GM23338 (cell line): ENCODE measurements at regions not wholly inside any gene's neighbourhood (a gene's known extent, or its start where the extent isn't known, plus 50 kb on each side); places are given as distances from the start of the nearest gene placed in this dataset.

Experiments
- ATAC-seq: fragments of 200-7000 bp; cut with Tn5 transposase; 3 replicates; pipeline ENCODE4 v1.9.1; 2020
- DNase-seq: peaks from one replicate; pipeline ENCODE4 v3.0.0-alpha.2; 2015; ENCODE audit warnings: low spot score
- H2AFZ ChIP-seq: fragments of 200-600 bp; sonication (generic); 2 replicates; pipeline ENCODE4 v1.8.0; 2016; ENCODE audit warnings: antibody characterized with exemption, mild to moderate bottlenecking, moderate library complexity
- H3F3A ChIP-seq: fragments of 200-600 bp; sonication (generic); replicated peaks from 2 replicates; pipeline ENCODE4 v1.8.0; 2017; ENCODE audit warnings: antibody characterized with exemption, mixed run types, low read depth
- H3K27ac ChIP-seq: fragments of 200-600 bp; sonication (generic); 2 replicates; pipeline ENCODE4 v1.6.1; 2016; ENCODE audit warnings: low read depth
- H3K27me3 ChIP-seq: fragments of 200-600 bp; sonication (generic); 2 replicates; pipeline ENCODE4 v1.8.0; 2016; ENCODE audit warnings: mild to moderate bottlenecking, mixed run types, moderate library complexity; ENCODE audit not compliant: insufficient read depth
- H3K36me3 ChIP-seq: fragments of 200-600 bp; sonication (generic); 2 replicates; pipeline ENCODE4 v1.8.0; 2016; ENCODE audit warnings: mild to moderate bottlenecking; ENCODE audit not compliant: insufficient read depth
- H3K4me1 ChIP-seq: fragments of 200-600 bp; sonication (generic); 2 replicates; pipeline ENCODE4 v1.8.0; 2016; ENCODE audit warnings: mild to moderate bottlenecking, moderate library complexity; ENCODE audit not compliant: insufficient read depth
- H3K4me2 ChIP-seq: fragments of 200-600 bp; sonication (generic); 2 replicates; pipeline ENCODE4 v1.7.1; 2017; ENCODE audit warnings: mixed run types
- H3K4me3 ChIP-seq: fragments of 200-600 bp; sonication (generic); 2 replicates; pipeline ENCODE4 v1.6.1; 2016; ENCODE audit warnings: mixed run types
- H3K79me2 ChIP-seq: fragments of 200-600 bp; sonication (generic); replicated peaks from 2 replicates; pipeline ENCODE4 v1.8.0; 2017; ENCODE audit warnings: mild to moderate bottlenecking; ENCODE audit not compliant: insufficient read depth
- H3K9me2 ChIP-seq: fragments of 200-600 bp; sonication (generic); 2 replicates; pipeline ENCODE4 v1.8.0; 2017; ENCODE audit not compliant: insufficient read depth
- H4K20me1 ChIP-seq: fragments of 200-600 bp; sonication (generic); replicated peaks from 2 replicates; pipeline ENCODE4 v1.8.0; 2017; ENCODE audit warnings: mild to moderate bottlenecking; ENCODE audit not compliant: insufficient read depth
- H3K27ac Mint-ChIP-seq: 2 replicates; pipeline ENCODE4 v1.8.0; 2020; ENCODE audit warnings: inconsistent platforms, mild to moderate bottlenecking, moderate library complexity, mixed read lengths
- H3K27me3 Mint-ChIP-seq: 3 replicates; pipeline ENCODE4 v1.8.0; 2022; ENCODE audit warnings: low read depth, mild to moderate bottlenecking, moderate library complexity, mixed read lengths, inconsistent platforms; ENCODE audit not compliant: insufficient read depth, poor library complexity
- H3K36me3 Mint-ChIP-seq: 3 replicates; pipeline ENCODE4 v1.8.0; 2021; ENCODE audit warnings: low read depth, mild to moderate bottlenecking, inconsistent platforms, moderate library complexity, mixed read lengths
- H3K4me1 Mint-ChIP-seq: 3 replicates; pipeline ENCODE4 v1.8.0; 2020; ENCODE audit warnings: mild to moderate bottlenecking, inconsistent platforms, mixed read lengths
- H3K4me3 Mint-ChIP-seq: 3 replicates; pipeline ENCODE4 v1.8.0; 2021; ENCODE audit warnings: moderate library complexity, mild to moderate bottlenecking, inconsistent platforms, mixed read lengths
- H3K9me3 Mint-ChIP-seq: 3 replicates; pipeline ENCODE4 v1.8.0; 2020; ENCODE audit warnings: moderate library complexity, mild to moderate bottlenecking, inconsistent platforms, mixed read lengths
- CREB1 ChIP-seq: fragments of 250-450 bp; sonication (Bioruptor Pico); IDR thresholded peaks from 2 replicates; pipeline ENCODE4 v1.5.0; 2020; ENCODE audit warnings: low read depth, mild to moderate bottlenecking, moderate library complexity
- EZH2 ChIP-seq: fragments of 200-600 bp; sonication (generic); IDR thresholded peaks from one replicate; pipeline ENCODE4 v1.8.0; 2017; ENCODE audit warnings: antibody characterized with exemption, mild to moderate bottlenecking, low read depth; ENCODE audit not compliant: unreplicated experiment
- EZH2phosphoT487 ChIP-seq: fragments of 200-600 bp; sonication (generic); IDR thresholded peaks from one replicate; pipeline ENCODE4 v1.8.1; 2018; ENCODE audit warnings: antibody characterized with exemption; ENCODE audit not compliant: unreplicated experiment
- STAT1 ChIP-seq: IDR thresholded peaks from one replicate; pipeline ENCODE4 v1.6.1; 2016; ENCODE audit warnings: antibody characterized with exemption; ENCODE audit not compliant: unreplicated experiment
- ZNF331 ChIP-seq: fragments of 250-450 bp; sonication (Bioruptor Pico); IDR thresholded peaks from 2 replicates; pipeline ENCODE4 v1.5.0; 2020; ENCODE audit warnings: low read depth, mild to moderate bottlenecking, moderate library complexity
- TF ChIP-seq, protein P1 (sequence below): IDR thresholded peaks from 2 replicates; pipeline ENCODE4 v1.6.1; 2016; ENCODE audit warnings: antibody characterized with exemption

DNA sequence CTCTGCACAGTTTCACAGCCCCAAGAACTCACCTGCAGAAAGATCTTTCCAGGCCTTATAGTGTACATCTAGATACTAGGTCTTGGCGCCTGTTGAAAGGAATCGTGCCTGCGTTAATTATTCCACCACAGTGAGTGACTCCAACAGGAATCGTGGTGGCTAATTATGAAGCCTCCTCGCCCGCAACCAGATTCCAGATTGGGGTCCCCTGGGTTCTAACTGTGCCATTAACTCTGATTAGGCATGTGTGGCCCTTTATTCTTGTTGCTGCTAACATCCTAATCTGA, 295.3 kb upstream of the MAF start (continued):
- TF ChIP-seq, protein P1, sequence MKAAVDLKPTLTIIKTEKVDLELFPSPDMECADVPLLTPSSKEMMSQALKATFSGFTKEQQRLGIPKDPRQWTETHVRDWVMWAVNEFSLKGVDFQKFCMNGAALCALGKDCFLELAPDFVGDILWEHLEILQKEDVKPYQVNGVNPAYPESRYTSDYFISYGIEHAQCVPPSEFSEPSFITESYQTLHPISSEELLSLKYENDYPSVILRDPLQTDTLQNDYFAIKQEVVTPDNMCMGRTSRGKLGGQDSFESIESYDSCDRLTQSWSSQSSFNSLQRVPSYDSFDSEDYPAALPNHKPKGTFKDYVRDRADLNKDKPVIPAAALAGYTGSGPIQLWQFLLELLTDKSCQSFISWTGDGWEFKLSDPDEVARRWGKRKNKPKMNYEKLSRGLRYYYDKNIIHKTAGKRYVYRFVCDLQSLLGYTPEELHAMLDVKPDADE = no peak
- no peak for TF ChIP-seq STAT1

DNA sequence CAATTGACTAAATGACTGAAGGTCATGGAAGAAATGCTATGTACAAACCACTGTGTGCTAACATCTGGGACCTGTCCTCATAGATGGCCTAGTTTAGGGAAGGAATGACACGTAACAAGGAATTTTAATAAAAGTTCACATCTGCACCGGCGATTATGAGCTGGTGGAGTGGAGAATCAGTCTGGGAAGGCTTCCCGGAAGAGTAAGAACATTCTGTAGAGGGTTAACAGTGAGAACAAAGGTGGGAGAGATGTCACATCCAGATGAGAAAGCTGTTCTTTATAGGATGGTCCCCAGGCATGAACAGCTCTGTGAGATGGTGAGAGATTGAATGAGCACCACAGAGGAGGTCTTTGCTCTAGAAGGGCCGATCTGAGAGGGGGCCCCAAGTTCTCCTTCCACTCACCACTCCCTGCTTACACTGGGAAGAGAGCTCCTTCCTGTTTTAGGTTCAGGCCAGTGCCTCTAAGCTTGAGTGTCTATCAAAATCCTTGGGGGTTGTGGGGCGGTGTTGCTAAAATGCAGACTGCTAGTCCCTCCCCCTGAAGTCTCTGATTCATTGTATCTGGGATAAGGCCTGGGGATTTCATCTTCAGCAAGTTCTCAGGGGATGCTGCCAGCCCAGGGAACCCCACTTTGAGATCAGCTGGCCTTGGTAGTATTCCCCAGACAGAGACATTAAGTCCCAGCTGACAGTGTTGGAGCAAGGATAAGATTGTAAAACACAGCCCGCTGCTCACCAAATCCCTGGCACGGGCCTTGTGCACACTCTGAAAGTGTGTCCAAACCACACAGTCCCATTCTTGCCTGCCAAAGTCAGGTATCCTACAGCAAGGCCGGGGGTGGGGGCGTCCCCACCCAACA, 294.7 kb upstream of the MAF start:
- Histone ChIP-seq H4K20me1 (no peaks in the 10 kb centered on the region), H3K36me3 (no peaks in the 10 kb centered on the region), H3F3A (no peaks in the 10 kb centered on the region), H3K9me2 (no peaks in the 10 kb centered on the region; the same call in 1 of the 2 replicates), H2AFZ (no peak overlapping the region), H3K27ac (no peak overlapping the region), H3K4me3 (no peak overlapping the region), H3K4me1 (no peaks in the 10 kb centered on the region), H3K4me2 (no peak overlapping the region), H3K79me2 (no peaks in the 10 kb centered on the region), H3K27me3 (no peaks in the 10 kb centered on the region)
- no peaks in the 10 kb centered on the region for H3K9me3 Mint-ChIP-seq
- peaks cover 3% of the 10 kb centered on the region; the same call in 2 of the 3 replicates for H3K4me1 Mint-ChIP-seq
- no peaks in the 10 kb centered on the region for H3K27me3 Mint-ChIP-seq
- no peaks in the 10 kb centered on the region for H3K36me3 Mint-ChIP-seq
- H3K4me3 Mint-ChIP-seq = no peak overlapping the region
- DNase-seq (no peak), ATAC-seq (no peak)
- H3K27ac Mint-ChIP-seq = no peak overlapping the region
- TF ChIP-seq EZH2 = no peak

DNA sequence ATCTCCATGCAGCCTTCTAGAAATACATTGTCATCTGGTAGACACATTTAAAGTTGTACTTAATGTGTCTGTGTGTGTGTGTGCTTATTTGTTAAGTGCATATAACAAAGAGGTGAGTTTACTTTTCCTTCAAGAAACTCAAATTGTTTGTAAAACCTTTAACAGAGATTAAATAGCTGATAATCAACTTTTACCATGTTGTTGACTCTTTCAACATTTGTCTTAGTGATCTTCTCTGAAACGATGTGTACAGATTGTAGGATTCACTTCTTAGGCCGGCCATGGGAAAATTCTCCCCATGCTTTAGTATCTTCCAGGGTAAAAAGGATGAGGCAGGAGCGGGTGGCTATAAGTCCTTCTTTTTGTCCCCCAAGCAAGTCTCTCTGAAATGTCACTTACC, 292.9 kb upstream of the MAF start:
- Histone ChIP-seq H3K36me3 (no peaks in the 10 kb centered on the region), H3F3A (no peaks in the 10 kb centered on the region), H2AFZ (no peak overlapping the region), H4K20me1 (no peaks in the 10 kb centered on the region), H3K4me1 (no peaks in the 10 kb centered on the region), H3K27me3 (no peaks in the 10 kb centered on the region), H3K9me2 (no peaks in the 10 kb centered on the region; the same call in 1 of the 2 replicates), H3K79me2 (no peaks in the 10 kb centered on the region), H3K27ac (no peak overlapping the region), H3K4me3 (no peak overlapping the region), H3K4me2 (no peak overlapping the region)
- Mint-ChIP-seq H3K9me3 (peaks cover 3% of the 10 kb centered on the region; the same call in 1 of the 3 replicates), H3K27ac (no peak overlapping the region), H3K27me3 (no peaks in the 10 kb centered on the region), H3K36me3 (no peaks in the 10 kb centered on the region), H3K4me1 (no peaks in the 10 kb centered on the region), H3K4me3 (no peak overlapping the region)
- ATAC-seq = no peak
- DNase-seq = no peak
- TF ChIP-seq CREB1 (CRISPR knock-in tag) = no peak
- TF ChIP-seq, protein P1 = no peak
- TF ChIP-seq ZNF331 (CRISPR knock-in tag) = no peak
- TF ChIP-seq EZH2phosphoT487 = no peak
- TF ChIP-seq EZH2 = no peak
